HEK293T (cell line): ENCODE measurements at regions not wholly inside any gene's neighbourhood (a gene's known extent, or its start where the extent isn't known, plus 50 kb on each side); places are given as distances from the start of the nearest gene placed in this dataset.

Experiments used
- CTCF ChIA-PET: fragments of 350-600 bp; formaldehyde crosslinking; extraction: SDS; loops from one replicate; lab custom pipeline; 2021; ENCODE audit warnings: antibody characterized with exemption, inconsistent platforms; lab: Yijun Ruan, JAX
- POLR2A ChIA-PET: fragments of 350-600 bp; formaldehyde crosslinking; extraction: SDS; loops from one replicate; lab custom pipeline; 2020; ENCODE audit warnings: antibody characterized with exemption, inconsistent platforms; lab: Yijun Ruan, JAX
- DNase-seq: peaks from one replicate; pipeline ENCODE4 v3.0.0; 2012; ENCODE audit warnings: mixed read lengths; ENCODE audit errors: extremely low spot score
- ARNT ChIP-seq: fragments of 450-650 bp; IDR thresholded peaks from 2 replicates; pipeline ENCODE4 v1.6.1; 2017; ENCODE audit warnings: mild to moderate bottlenecking
- BHLHE40 ChIP-seq: fragments of 450-650 bp; IDR thresholded peaks from 2 replicates; pipeline ENCODE4 v1.6.1; 2016; ENCODE audit warnings: mild to moderate bottlenecking, moderate library complexity, borderline replicate concordance
- CTBP1 ChIP-seq: fragments of 450-650 bp; IDR thresholded peaks from 2 replicates; pipeline ENCODE4 v1.6.1; 2016; ENCODE audit warnings: borderline replicate concordance
- ELF4 ChIP-seq: fragments of 450-650 bp; IDR thresholded peaks from 2 replicates; pipeline ENCODE4 v1.6.1; 2017; ENCODE audit warnings: antibody characterized with exemption
- FOXA1 ChIP-seq: fragments of 450-650 bp; IDR thresholded peaks from 2 replicates; pipeline ENCODE4 v1.6.1; 2016; ENCODE audit warnings: mild to moderate bottlenecking
- FOXK2 ChIP-seq: fragments of 450-650 bp; IDR thresholded peaks from 2 replicates; pipeline ENCODE4 v1.6.1; 2016; ENCODE audit warnings: mild to moderate bottlenecking
- FOXM1 ChIP-seq: fragments of 450-650 bp; IDR thresholded peaks from 2 replicates; pipeline ENCODE4 v1.6.1; 2017; ENCODE audit warnings: mild to moderate bottlenecking, borderline replicate concordance
- HDGF ChIP-seq: fragments of 450-650 bp; IDR thresholded peaks from 2 replicates; pipeline ENCODE4 v1.6.1; 2017; ENCODE audit warnings: antibody characterized with exemption, borderline replicate concordance
- L3MBTL2 ChIP-seq: fragments of 450-650 bp; conservative IDR thresholded peaks from 2 replicates; pipeline ENCODE4 v1.6.1; 2016; ENCODE audit warnings: mild to moderate bottlenecking
- LEF1 ChIP-seq: fragments of 450-650 bp; IDR thresholded peaks from 2 replicates; pipeline ENCODE4 v1.6.1; 2017; ENCODE audit warnings: mild to moderate bottlenecking, borderline replicate concordance
- NFRKB ChIP-seq: fragments of 450-650 bp; IDR thresholded peaks from 2 replicates; pipeline ENCODE4 v1.6.1; 2016; ENCODE audit warnings: mild to moderate bottlenecking, moderate library complexity
- SP1 ChIP-seq: fragments of 450-650 bp; IDR thresholded peaks from 2 replicates; pipeline ENCODE4 v1.6.1; 2017
- SUZ12 ChIP-seq: fragments of 450-650 bp; IDR thresholded peaks from 2 replicates; pipeline ENCODE4 v1.6.1; 2016; ENCODE audit warnings: mild to moderate bottlenecking
- TARDBP ChIP-seq: fragments of 450-650 bp; IDR thresholded peaks from 2 replicates; pipeline ENCODE4 v1.6.1; 2016
- ZNF384 ChIP-seq: fragments of 450-650 bp; IDR thresholded peaks from 2 replicates; pipeline ENCODE4 v1.6.1; 2016
- TF ChIP-seq, protein P1 (sequence below): fragments of 450-650 bp; IDR thresholded peaks from 2 replicates; pipeline ENCODE4 v1.6.1; 2016

GRCh38 chr12:92362126-92362525 is 216.5 kb upstream of the BTG1 start:
- CTCF ChIA-PET: no interaction called here
- no peak for TF ChIP-seq ELF4
- TF ChIP-seq TARDBP: no peak
- TF ChIP-seq FOXA1: no peak
- TF ChIP-seq NFRKB: no peak
- no peak for TF ChIP-seq CTBP1
- no peak for TF ChIP-seq LEF1
- no peak for TF ChIP-seq L3MBTL2
- no peak for TF ChIP-seq HDGF
- no peak for TF ChIP-seq SUZ12
- TF ChIP-seq ARNT: no peak
- no peak for TF ChIP-seq FOXK2
- TF ChIP-seq FOXM1: no peak
- DNase-seq: no peak
- POLR2A ChIA-PET: no interaction called here

DNA sequence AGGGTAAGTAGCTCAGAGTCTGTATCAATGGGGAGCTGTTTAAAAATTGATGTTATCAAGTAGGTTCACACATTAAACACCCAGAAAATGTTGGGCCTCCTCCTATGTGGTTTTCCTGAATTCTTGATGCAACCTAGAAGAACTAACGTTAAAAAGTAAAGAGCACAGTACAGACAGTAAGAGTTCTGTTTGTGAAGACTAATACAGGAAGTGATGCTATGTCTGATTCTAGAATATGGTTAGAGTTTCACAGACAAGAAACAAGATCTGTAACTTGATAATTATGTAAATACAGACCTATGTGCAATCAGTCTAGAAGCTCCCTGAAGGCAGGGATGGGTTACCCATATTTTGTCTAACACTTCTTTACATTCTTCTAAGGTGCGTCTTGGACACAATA is 214.9 kb upstream of the BTG1 start:
- ChIA-PET POLR2A (no interaction called here), CTCF (no interaction called here)
- TF ChIP-seq SP1 (no peak), ELF4 (no peak), FOXK2 (no peak), CTBP1 (no peak), L3MBTL2 (no peak), FOXM1 (no peak), BHLHE40 (no peak), ZNF384 (no peak), SUZ12 (no peak), ARNT (no peak), FOXA1 (no peak), HDGF (no peak), TARDBP (no peak), LEF1 (no peak)
- TF ChIP-seq, protein P1, sequence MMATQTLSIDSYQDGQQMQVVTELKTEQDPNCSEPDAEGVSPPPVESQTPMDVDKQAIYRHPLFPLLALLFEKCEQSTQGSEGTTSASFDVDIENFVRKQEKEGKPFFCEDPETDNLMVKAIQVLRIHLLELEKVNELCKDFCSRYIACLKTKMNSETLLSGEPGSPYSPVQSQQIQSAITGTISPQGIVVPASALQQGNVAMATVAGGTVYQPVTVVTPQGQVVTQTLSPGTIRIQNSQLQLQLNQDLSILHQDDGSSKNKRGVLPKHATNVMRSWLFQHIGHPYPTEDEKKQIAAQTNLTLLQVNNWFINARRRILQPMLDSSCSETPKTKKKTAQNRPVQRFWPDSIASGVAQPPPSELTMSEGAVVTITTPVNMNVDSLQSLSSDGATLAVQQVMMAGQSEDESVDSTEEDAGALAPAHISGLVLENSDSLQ: no peak
- no peak for DNase-seq

DNA sequence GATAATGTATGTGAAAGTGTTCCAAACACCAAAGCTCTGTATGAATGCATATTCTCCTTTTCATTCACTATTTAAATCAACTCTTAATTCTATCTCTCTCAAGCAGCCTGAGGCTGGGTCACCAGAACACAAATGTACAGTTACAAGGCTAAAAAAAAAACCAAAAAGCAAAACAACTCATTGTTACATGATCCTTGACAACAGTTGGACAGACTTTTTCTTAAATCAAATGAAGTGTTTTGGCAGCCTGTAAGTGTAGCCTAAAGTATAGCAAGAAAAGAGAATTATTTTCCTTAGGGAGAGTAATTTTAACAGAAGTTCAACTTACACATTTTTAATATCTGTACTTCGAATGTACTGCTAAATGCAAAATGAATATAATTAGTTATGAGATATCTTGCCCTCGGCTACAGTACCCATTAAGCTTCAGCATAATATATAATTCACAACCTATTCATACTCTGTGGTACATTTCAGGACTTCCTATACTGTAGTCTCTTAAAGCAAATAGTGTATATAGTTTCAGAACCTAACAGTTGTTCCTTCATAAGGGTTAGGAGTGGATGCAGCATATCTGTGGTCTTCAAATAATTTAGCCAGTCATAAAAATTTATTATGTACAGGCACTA is 214.0 kb upstream of the BTG1 start:
- TF ChIP-seq ARNT: no peak
- no peak for TF ChIP-seq NFRKB
- TF ChIP-seq TARDBP: no peak
- TF ChIP-seq FOXK2: no peak
- no peak for TF ChIP-seq FOXM1
- TF ChIP-seq LEF1: no peak
- no peak for TF ChIP-seq ZNF384
- ChIA-PET CTCF (no interaction called here), POLR2A (no interaction called here)
- DNase-seq: no peak

DNA sequence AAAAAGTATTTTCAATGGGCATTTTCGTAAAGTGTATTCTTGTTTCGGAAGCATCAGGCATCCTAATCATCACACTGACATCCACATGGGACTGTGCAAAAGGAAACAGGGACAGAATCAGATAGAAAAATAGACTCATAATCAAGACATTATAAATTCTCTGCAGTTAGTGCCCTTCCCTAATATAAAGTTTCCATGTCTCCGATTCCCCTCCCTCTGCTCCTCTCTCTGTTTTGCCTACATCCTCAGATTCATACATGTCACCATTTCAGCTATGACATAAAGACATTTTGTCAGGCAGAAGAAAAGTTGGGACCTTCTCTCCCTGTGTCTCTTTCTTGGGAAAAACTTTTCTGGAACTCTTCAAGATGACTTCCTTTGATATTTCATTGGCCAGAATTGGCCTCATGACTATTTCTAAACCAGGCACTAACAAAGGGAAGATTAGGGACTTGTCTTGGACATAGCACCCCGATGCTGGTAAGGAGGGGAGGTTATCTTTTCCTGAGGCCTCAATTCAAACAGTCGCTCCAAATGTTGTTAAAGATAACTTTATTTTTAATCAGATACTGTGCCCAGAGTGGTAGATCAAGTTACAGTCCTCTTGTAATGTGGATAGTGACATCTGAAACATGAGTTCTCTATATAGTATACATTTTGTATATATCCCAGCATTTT is 212.1 kb upstream of the BTG1 start:
- DNase-seq: no peak
- ChIA-PET CTCF (no interaction called here), POLR2A (no interaction called here)
- TF ChIP-seq TARDBP: no peak
- no peak for TF ChIP-seq FOXA1
- no peak for TF ChIP-seq SUZ12
- TF ChIP-seq BHLHE40: no peak
- no peak for TF ChIP-seq ZNF384
- TF ChIP-seq L3MBTL2: no peak
- no peak for TF ChIP-seq FOXM1
- TF ChIP-seq LEF1: no peak
- no peak for TF ChIP-seq CTBP1
- TF ChIP-seq HDGF: no peak
- no peak for TF ChIP-seq NFRKB
- no peak for TF ChIP-seq FOXK2
- no peak for TF ChIP-seq SP1
- TF ChIP-seq ELF4: no peak
- no peak for TF ChIP-seq ARNT
- TF ChIP-seq, protein P1: no peak

DNA sequence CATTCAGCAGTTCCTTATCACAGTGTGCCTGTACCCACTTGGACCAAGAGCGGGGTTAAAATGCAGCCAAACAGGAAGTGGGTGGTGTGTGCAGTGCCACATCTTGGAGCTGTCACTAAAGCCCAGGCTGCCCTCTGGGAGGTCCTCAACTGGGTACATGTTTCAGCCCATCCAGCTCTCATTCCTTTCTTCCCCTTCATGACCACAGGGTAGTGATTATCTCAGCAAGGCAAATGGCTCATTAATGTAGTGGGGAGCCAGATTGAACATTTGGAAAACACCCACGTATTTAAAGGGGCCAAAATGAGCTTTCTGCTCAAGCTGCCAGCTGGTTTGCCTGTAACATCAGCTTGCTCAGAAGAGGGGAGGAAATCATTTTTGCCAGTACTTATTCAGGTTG is 210.8 kb upstream of the BTG1 start:
- DNase-seq: no peak

GRCh38 chr12:92349635-92350034 is 204.0 kb upstream of the BTG1 start:
- no peak for DNase-seq
- ChIA-PET POLR2A (no interaction called here), CTCF (no interaction called here)
- no peak for TF ChIP-seq ELF4

More for the DNA sequence above, 210.8 kb upstream of the BTG1 start:
- TF ChIP-seq, protein P1: no peak
- TF ChIP-seq CTBP1 (no peak), HDGF (no peak)
- ChIA-PET CTCF (no interaction called here), POLR2A (no interaction called here)
